ENCODE measurements at regions not wholly inside any gene's neighbourhood (a gene's known extent, or its start where the extent isn't known, plus 50 kb on each side); places are given as distances from the start of the nearest gene placed in this dataset.

- DNase-seq = no peak
Observed at GRCh38 chr22:47739291-47740015, 977.0 kb downstream of the TBC1D22A start.

- no peak for DNase-seq
Observed at GRCh38 chr22:47738472-47739013, 976.1 kb downstream of the TBC1D22A start.

GRCh38 chr22:47736186-47737034, 974.0 kb downstream of the TBC1D22A start:
- DNase-seq = no peak

GRCh38 chr22:47734511-47734910, 972.1 kb downstream of the TBC1D22A start:
- DNase-seq = no peak

GRCh38 chr22:47727641-47728040, 965.2 kb downstream of the TBC1D22A start:
- DNase-seq = no peak

- DNase-seq = no peak
Observed at GRCh38 chr22:47724751-47725150, 962.3 kb downstream of the TBC1D22A start.

GRCh38 chr22:47724030-47724429, 961.6 kb downstream of the TBC1D22A start:
- DNase-seq = no peak

GRCh38 chr22:47718337-47718736, 955.9 kb downstream of the TBC1D22A start:
- DNase-seq = no peak

GRCh38 chr22:47716890-47717615, 954.6 kb downstream of the TBC1D22A start:
- DNase-seq = no peak

GRCh38 chr22:47715866-47716578, 953.6 kb downstream of the TBC1D22A start:
- DNase-seq = no peak

GRCh38 chr22:47713941-47714340, 951.5 kb downstream of the TBC1D22A start:
- no peak for DNase-seq

GRCh38 chr22:47710135-47710534, 947.7 kb downstream of the TBC1D22A start:
- DNase-seq = no peak

- no peak for DNase-seq
Observed at GRCh38 chr22:47705350-47705749, 942.9 kb downstream of the TBC1D22A start.

- DNase-seq = no peak
Observed at GRCh38 chr22:47698906-47699305, 936.5 kb downstream of the TBC1D22A start.

- no peak for DNase-seq
Observed at GRCh38 chr22:47697861-47698260, 935.4 kb downstream of the TBC1D22A start.

- no peak for DNase-seq
Observed at GRCh38 chr22:47696776-47697175, 934.3 kb downstream of the TBC1D22A start.

- DNase-seq = no peak
Observed at GRCh38 chr22:47695176-47695575, 932.7 kb downstream of the TBC1D22A start.

- no peak for DNase-seq
Observed at GRCh38 chr22:47694536-47695130, 932.2 kb downstream of the TBC1D22A start.

- DNase-seq = no peak
Observed at GRCh38 chr22:47693606-47694005, 931.2 kb downstream of the TBC1D22A start.

- DNase-seq = no peak
Observed at GRCh38 chr22:47692811-47693210, 930.4 kb downstream of the TBC1D22A start.

GRCh38 chr22:47691152-47691895, 928.9 kb downstream of the TBC1D22A start:
- no peak for DNase-seq
